Suprapubic skin (tissue), 3 donors: ENCODE measurements at regions not wholly inside any gene's neighbourhood (a gene's known extent, or its start where the extent isn't known, plus 50 kb on each side); places are given as distances from the start of the nearest gene placed in this dataset.
A peak's percentile ranks its signal among the peaks of the same experiment; 100 is the strongest.

ENCODE experiments used
- CTCF ChIP-seq, 2 donors: fragments of 200-600 bp in 1 of 2; fragments of 450-650 bp in 1 of 2; sonication (generic) in 1 of 2; IDR thresholded peaks; one replicate each; pipeline ENCODE4 v1.5.1; 2016 to 2019; ENCODE audit warnings: antibody characterized with exemption in 2 of 2, mild to moderate bottlenecking in 1 of 2, moderate library complexity in 1 of 2
- POLR2AphosphoS5 ChIP-seq, 3 donors: sonication (generic); formaldehyde crosslinking; IDR thresholded peaks; one replicate each; pipeline ENCODE4 v1.6.1; 2017; ENCODE audit warnings: antibody characterized with exemption in 3 of 3

GRCh38 chr3:196142202-196142956 lies 60.5 kb upstream of the TFRC start:
- TF ChIP-seq POLR2AphosphoS5 (IDR thresholded peaks at IDR 0.05), result peak in 2 of 3 donors; percentile 6 to 10
- TF ChIP-seq CTCF (IDR thresholded peaks at IDR 0.05), result no peak
